ENCODE measurements at regions not wholly inside any gene's neighbourhood (a gene's known extent, or its start where the extent isn't known, plus 50 kb on each side); places are given as distances from the start of the nearest gene placed in this dataset.
"Not testable (repeated sequence)": the region's sequence is repeated elsewhere in the genome, so short reads cannot be mapped to it uniquely, and the experiment has no call there.

- H3K4me1 ChIP-seq (ENCODE audit: insufficient read depth, poor library complexity, severe bottlenecking): no peaks in the 10 kb centered on the region
- DNase-seq (ENCODE audit: low spot score) (no peak), ATAC-seq (ENCODE audit: low read depth) (no peak)
- no peaks in the 10 kb centered on the region for H3K9me3 ChIP-seq (ENCODE audit: severe bottlenecking)
- no peaks in the 10 kb centered on the region for H3K27me3 ChIP-seq (ENCODE audit: insufficient read depth, poor library complexity, severe bottlenecking)
- TF ChIP-seq, protein P1, sequence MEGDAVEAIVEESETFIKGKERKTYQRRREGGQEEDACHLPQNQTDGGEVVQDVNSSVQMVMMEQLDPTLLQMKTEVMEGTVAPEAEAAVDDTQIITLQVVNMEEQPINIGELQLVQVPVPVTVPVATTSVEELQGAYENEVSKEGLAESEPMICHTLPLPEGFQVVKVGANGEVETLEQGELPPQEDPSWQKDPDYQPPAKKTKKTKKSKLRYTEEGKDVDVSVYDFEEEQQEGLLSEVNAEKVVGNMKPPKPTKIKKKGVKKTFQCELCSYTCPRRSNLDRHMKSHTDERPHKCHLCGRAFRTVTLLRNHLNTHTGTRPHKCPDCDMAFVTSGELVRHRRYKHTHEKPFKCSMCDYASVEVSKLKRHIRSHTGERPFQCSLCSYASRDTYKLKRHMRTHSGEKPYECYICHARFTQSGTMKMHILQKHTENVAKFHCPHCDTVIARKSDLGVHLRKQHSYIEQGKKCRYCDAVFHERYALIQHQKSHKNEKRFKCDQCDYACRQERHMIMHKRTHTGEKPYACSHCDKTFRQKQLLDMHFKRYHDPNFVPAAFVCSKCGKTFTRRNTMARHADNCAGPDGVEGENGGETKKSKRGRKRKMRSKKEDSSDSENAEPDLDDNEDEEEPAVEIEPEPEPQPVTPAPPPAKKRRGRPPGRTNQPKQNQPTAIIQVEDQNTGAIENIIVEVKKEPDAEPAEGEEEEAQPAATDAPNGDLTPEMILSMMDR (IDR thresholded peaks at IDR 0.05; ENCODE audit: poor library complexity, severe bottlenecking): no peak
- H3K36me3 ChIP-seq (ENCODE audit: low read depth): no peaks in the 10 kb centered on the region
- H3K27ac ChIP-seq (ENCODE audit: poor library complexity, severe bottlenecking): no peak overlapping the region
- H3K4me3 ChIP-seq (ENCODE audit: severe bottlenecking): no peak overlapping the region
These were observed 422.3 kb downstream of the TMEM232 start for GRCh38 chr5:110304176-110304575.

DNA sequence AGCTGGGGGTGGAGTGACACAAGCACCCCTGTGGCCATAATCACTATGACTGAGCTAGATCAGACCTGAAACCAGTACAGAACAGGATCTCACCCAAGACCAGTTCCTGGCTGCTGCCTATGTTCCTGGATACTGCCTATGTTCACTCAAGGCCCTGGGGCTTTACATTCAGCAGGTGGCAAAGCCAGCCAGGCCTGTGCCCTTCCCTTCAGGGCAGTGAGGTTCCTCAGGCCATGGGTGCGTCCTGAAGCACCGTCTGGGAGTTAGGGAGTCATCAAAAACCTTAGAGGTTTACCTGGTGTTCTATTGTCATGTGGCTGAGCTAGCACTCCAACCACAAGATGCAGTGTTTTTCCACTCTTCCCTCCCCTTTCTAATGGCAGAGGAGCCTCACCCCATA is 419.8 kb downstream of the TMEM232 start:
- TF ChIP-seq, protein P1 (IDR thresholded peaks at IDR 0.05; ENCODE audit: poor library complexity, severe bottlenecking): no peak
- no peak for DNase-seq (ENCODE audit: low spot score)
- no peaks in the 10 kb centered on the region for H3K36me3 ChIP-seq (ENCODE audit: low read depth)

GRCh38 chr5:110309222-110309621 is 417.2 kb downstream of the TMEM232 start:
- H3K4me1 ChIP-seq (ENCODE audit: insufficient read depth, poor library complexity, severe bottlenecking): peaks cover 5% of the 10 kb centered on the region
- no peak overlapping the region for H3K4me3 ChIP-seq (ENCODE audit: severe bottlenecking)
- DNase-seq (ENCODE audit: low spot score) (no peak), ATAC-seq (ENCODE audit: low read depth) (no peak)
- H3K27me3 ChIP-seq (ENCODE audit: insufficient read depth, poor library complexity, severe bottlenecking): peaks cover 6% of the 10 kb centered on the region
- no peaks in the 10 kb centered on the region for H3K9me3 ChIP-seq (ENCODE audit: severe bottlenecking)
- no peaks in the 10 kb centered on the region for H3K36me3 ChIP-seq (ENCODE audit: low read depth)
- TF ChIP-seq, protein P1 (IDR thresholded peaks at IDR 0.05; ENCODE audit: poor library complexity, severe bottlenecking): no peak
- H3K27ac ChIP-seq (ENCODE audit: poor library complexity, severe bottlenecking): no peak overlapping the region

More for the DNA sequence above, 419.8 kb downstream of the TMEM232 start:
- ATAC-seq (ENCODE audit: low read depth): no peak
- peaks cover 5% of the 10 kb centered on the region for H3K4me1 ChIP-seq (ENCODE audit: insufficient read depth, poor library complexity, severe bottlenecking)
- no peaks in the 10 kb centered on the region for H3K9me3 ChIP-seq (ENCODE audit: severe bottlenecking)
- no peak overlapping the region for H3K27ac ChIP-seq (ENCODE audit: poor library complexity, severe bottlenecking)
- H3K4me3 ChIP-seq (ENCODE audit: severe bottlenecking): no peak overlapping the region
- peaks cover 5% of the 10 kb centered on the region for H3K27me3 ChIP-seq (ENCODE audit: insufficient read depth, poor library complexity, severe bottlenecking)

DNA sequence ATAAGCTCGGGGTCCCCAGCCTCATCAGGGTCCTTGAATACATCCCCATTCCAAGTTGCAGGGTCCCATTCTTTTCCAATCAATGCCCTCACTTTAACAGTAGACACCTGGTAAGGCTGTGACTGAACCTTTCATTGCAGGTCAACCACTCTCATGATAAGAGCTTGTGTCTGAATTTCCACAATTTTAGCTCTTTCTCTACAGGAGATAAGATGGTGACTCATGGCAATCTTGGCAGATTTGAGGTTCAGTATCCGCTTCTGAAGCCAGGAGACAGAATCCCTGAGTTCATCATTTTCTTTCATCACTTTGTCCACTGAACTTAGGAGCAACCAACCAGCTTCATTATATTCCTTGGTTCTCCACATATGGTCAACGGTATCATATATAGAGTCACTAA is 409.9 kb downstream of the TMEM232 start:
- not testable (repeated sequence) for H3K9me3 ChIP-seq (ENCODE audit: severe bottlenecking); H3K27me3 ChIP-seq (ENCODE audit: insufficient read depth, poor library complexity, severe bottlenecking); H3K27ac ChIP-seq (ENCODE audit: poor library complexity, severe bottlenecking); H3K4me1 ChIP-seq (ENCODE audit: insufficient read depth, poor library complexity, severe bottlenecking); H3K4me3 ChIP-seq (ENCODE audit: severe bottlenecking); DNase-seq (ENCODE audit: low spot score); ATAC-seq (ENCODE audit: low read depth); H3K36me3 ChIP-seq (ENCODE audit: low read depth)

GRCh38 chr5:110321117-110321516 is 405.4 kb downstream of the TMEM232 start:
- H3K4me1 ChIP-seq (ENCODE audit: insufficient read depth, poor library complexity, severe bottlenecking): no peaks in the 10 kb centered on the region
- ATAC-seq (ENCODE audit: low read depth) (no peak), DNase-seq (ENCODE audit: low spot score) (no peak)
- TF ChIP-seq, protein P1 (IDR thresholded peaks at IDR 0.05; ENCODE audit: poor library complexity, severe bottlenecking): no peak
- no peak overlapping the region for H3K27ac ChIP-seq (ENCODE audit: poor library complexity, severe bottlenecking)
- H3K4me3 ChIP-seq (ENCODE audit: severe bottlenecking): no peak overlapping the region
- H3K9me3 ChIP-seq (ENCODE audit: severe bottlenecking): no peaks in the 10 kb centered on the region
- no peaks in the 10 kb centered on the region for H3K36me3 ChIP-seq (ENCODE audit: low read depth)
- peaks cover 3% of the 10 kb centered on the region for H3K27me3 ChIP-seq (ENCODE audit: insufficient read depth, poor library complexity, severe bottlenecking)

Measured in RWPE2 (cell line).